ENCODE measurements at regions not wholly inside any gene's neighbourhood (a gene's known extent, or its start where the extent isn't known, plus 50 kb on each side); places are given as distances from the start of the nearest gene placed in this dataset.

GRCh38 chr9:88702985-88703384 lies 168.0 kb downstream of the NXNL2 start:
- no peaks in the 10 kb centered on the region for H3K27me3 ChIP-seq (ENCODE audit: control insufficient read depth in 2 of 2, insufficient read depth in 2 of 2, low read length in 2 of 2)
- peaks cover 2 to 6% (median 3%) of the 10 kb centered on the region in 3 donors for H3K27me3 Mint-ChIP-seq (ENCODE audit: low read depth in 3 of 3)
- peaks cover 0 to 6% (median 3%) of the 10 kb centered on the region in 7 donors for H3K9me3 Mint-ChIP-seq
- no peak overlapping the region for H3K4me2 ChIP-seq (replicated peaks; ENCODE audit: extremely low read depth, low read length, poor library complexity, severe bottlenecking)
- H3K36me3 Mint-ChIP-seq: no peaks in the 10 kb centered on the region
- no peak for DNase-seq
- H3K36me3 ChIP-seq (replicated peaks in 1 of 2; ENCODE audit: control insufficient read depth in 1 of 2, insufficient read depth in 2 of 2, low read length in 2 of 2): no peaks in the 10 kb centered on the region
- H3K79me2 ChIP-seq (ENCODE audit: insufficient read depth, low read length): no peaks in the 10 kb centered on the region
- H3K27ac Mint-ChIP-seq: no peak overlapping the region
- H2AFZ ChIP-seq (ENCODE audit: insufficient read depth, low read depth, low read length, poor library complexity, severe bottlenecking): no peak overlapping the region
- H3K4me3 ChIP-seq (replicated peaks in 1 of 3; ENCODE audit: low read depth in 2 of 3, low read length in 3 of 3): no peak overlapping the region
- H3K4me1 Mint-ChIP-seq: no peaks in the 10 kb centered on the region
- H3K9me3 ChIP-seq (replicated peaks in 1 of 2; ENCODE audit: control insufficient read depth in 1 of 2, insufficient read depth in 1 of 2, low read length in 2 of 2): peaks cover 0 to 5% of the 10 kb centered on the region in 2 donors
- TF ChIP-seq CTCF (IDR thresholded peaks at IDR 0.05): no peak
- no peaks in the 10 kb centered on the region for H4K20me1 ChIP-seq (ENCODE audit: insufficient read depth, low read length)
- no peak overlapping the region for H3K27ac ChIP-seq (ENCODE audit: low read depth in 1 of 2, low read length in 2 of 2)
- no peaks in the 10 kb centered on the region for H3K4me1 ChIP-seq (ENCODE audit: control insufficient read depth in 1 of 2, insufficient read depth in 2 of 2, low read length in 2 of 2)
- H3K9ac ChIP-seq (ENCODE audit: insufficient read depth, low read length, poor library complexity, severe bottlenecking): no peak overlapping the region
- 100% methylated on average over 2 of the region's 2 CpGs for WGBS (ENCODE audit: insufficient coverage)
- H3K4me3 Mint-ChIP-seq: no peak overlapping the region
- intact Hi-C loops (cut with micrococcal nuclease): no loop called here

- no peaks in the 10 kb centered on the region for H3K9me3 Mint-ChIP-seq
- 93% methylated on average over 36 of the region's 38 CpGs for WGBS (ENCODE audit: insufficient coverage)
- peaks cover 4 to 6% (median 6%) of the 10 kb centered on the region in 3 donors for H3K27me3 Mint-ChIP-seq (ENCODE audit: low read depth in 3 of 3)
- Histone ChIP-seq H3K27ac (ENCODE audit: low read depth in 1 of 2, low read length in 2 of 2) (no peak overlapping the region), H3K79me2 (ENCODE audit: insufficient read depth, low read length) (no peaks in the 10 kb centered on the region), H3K9ac (ENCODE audit: insufficient read depth, low read length, poor library complexity, severe bottlenecking) (no peak overlapping the region), H2AFZ (ENCODE audit: insufficient read depth, low read depth, low read length, poor library complexity, severe bottlenecking) (no peak overlapping the region), H3K36me3 (replicated peaks in 1 of 2; ENCODE audit: control insufficient read depth in 1 of 2, insufficient read depth in 2 of 2, low read length in 2 of 2) (no peaks in the 10 kb centered on the region), H3K9me3 (replicated peaks in 1 of 2; ENCODE audit: control insufficient read depth in 1 of 2, insufficient read depth in 1 of 2, low read length in 2 of 2) (no peaks in the 10 kb centered on the region), H3K4me2 (replicated peaks; ENCODE audit: extremely low read depth, low read length, poor library complexity, severe bottlenecking) (no peak overlapping the region), H4K20me1 (ENCODE audit: insufficient read depth, low read length) (no peaks in the 10 kb centered on the region), H3K4me1 (ENCODE audit: control insufficient read depth in 1 of 2, insufficient read depth in 2 of 2, low read length in 2 of 2) (no peaks in the 10 kb centered on the region), H3K27me3 (ENCODE audit: control insufficient read depth in 2 of 2, insufficient read depth in 2 of 2, low read length in 2 of 2) (no peaks in the 10 kb centered on the region), H3K4me3 (replicated peaks in 1 of 3; ENCODE audit: low read depth in 2 of 3, low read length in 3 of 3) (no peak overlapping the region)
- H3K4me1 Mint-ChIP-seq: no peaks in the 10 kb centered on the region
- TF ChIP-seq CTCF (IDR thresholded peaks at IDR 0.05): no peak
- intact Hi-C loops (cut with micrococcal nuclease): no loop called here
- H3K4me3 Mint-ChIP-seq: no peak overlapping the region
- H3K36me3 Mint-ChIP-seq: no peaks in the 10 kb centered on the region
- DNase-seq: no peak
- H3K27ac Mint-ChIP-seq: no peak overlapping the region
Measured at GRCh38 chr9:88706193-88707113, 171.5 kb downstream of the NXNL2 start.

All from CD14-positive monocyte (primary cell).